Nephron (organoid): ENCODE measurements at regions not wholly inside any gene's neighbourhood (a gene's known extent, or its start where the extent isn't known, plus 50 kb on each side); places are given as distances from the start of the nearest gene placed in this dataset.

Experiments
- H3K27ac Mint-ChIP-seq, 3 experiments: 2 replicates each; pipeline ENCODE4 v1.8.0; 2020; ENCODE audit warnings: mixed read lengths in 3 of 3, mild to moderate bottlenecking in 2 of 3, moderate library complexity in 1 of 3
- H3K27me3 Mint-ChIP-seq: 2 replicates; pipeline ENCODE4 v1.8.0; 2021; ENCODE audit warnings: low read depth, mild to moderate bottlenecking, moderate library complexity, mixed read lengths
- H3K36me3 Mint-ChIP-seq: 2 replicates; pipeline ENCODE4 v1.8.0; 2020; ENCODE audit warnings: low read depth, mixed read lengths
- H3K4me1 Mint-ChIP-seq: 2 replicates; pipeline ENCODE4 v1.8.0; 2020; ENCODE audit warnings: mixed read lengths
- H3K4me3 Mint-ChIP-seq, 3 experiments: 2 replicates each; pipeline ENCODE4 v1.8.0; 2020; ENCODE audit warnings: mild to moderate bottlenecking in 3 of 3, mixed read lengths in 3 of 3, moderate library complexity in 2 of 3
- H3K9me3 Mint-ChIP-seq: 2 replicates; pipeline ENCODE4 v1.8.0; 2020; ENCODE audit warnings: mixed read lengths
- TF ChIP-seq, protein P1 (sequence below), 3 experiments: fragments of 200-600 bp; sonication (generic); IDR thresholded peaks; one replicate each; pipeline ENCODE4 v1.5.0; 2021; ENCODE audit warnings: antibody characterized with exemption in 3 of 3; ENCODE audit not compliant: unreplicated experiment in 3 of 3

DNA sequence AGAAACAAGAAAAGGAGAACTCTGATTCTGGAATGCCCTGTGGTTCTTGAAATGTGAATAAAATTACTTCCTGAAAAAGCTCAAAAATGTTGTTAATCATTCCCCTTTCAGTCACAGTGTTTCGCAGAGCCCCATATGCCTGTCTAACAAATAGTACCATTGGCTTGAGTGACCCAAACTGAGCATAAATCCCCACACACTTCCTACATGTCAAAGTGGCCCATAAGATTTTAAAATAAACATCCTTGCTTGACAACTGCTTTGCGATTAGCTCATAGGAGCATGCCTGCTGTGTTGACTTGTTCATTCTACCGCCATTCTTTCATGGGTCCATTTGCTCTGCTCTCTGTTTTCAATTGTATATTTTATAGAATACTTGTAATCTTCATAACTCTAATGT is 377.8 kb upstream of the SMIM21 start:
- H3K4me1 Mint-ChIP-seq = peaks cover 31% of the 10 kb centered on the region
- no peak overlapping the region for H3K27ac Mint-ChIP-seq
- TF ChIP-seq, protein P1, sequence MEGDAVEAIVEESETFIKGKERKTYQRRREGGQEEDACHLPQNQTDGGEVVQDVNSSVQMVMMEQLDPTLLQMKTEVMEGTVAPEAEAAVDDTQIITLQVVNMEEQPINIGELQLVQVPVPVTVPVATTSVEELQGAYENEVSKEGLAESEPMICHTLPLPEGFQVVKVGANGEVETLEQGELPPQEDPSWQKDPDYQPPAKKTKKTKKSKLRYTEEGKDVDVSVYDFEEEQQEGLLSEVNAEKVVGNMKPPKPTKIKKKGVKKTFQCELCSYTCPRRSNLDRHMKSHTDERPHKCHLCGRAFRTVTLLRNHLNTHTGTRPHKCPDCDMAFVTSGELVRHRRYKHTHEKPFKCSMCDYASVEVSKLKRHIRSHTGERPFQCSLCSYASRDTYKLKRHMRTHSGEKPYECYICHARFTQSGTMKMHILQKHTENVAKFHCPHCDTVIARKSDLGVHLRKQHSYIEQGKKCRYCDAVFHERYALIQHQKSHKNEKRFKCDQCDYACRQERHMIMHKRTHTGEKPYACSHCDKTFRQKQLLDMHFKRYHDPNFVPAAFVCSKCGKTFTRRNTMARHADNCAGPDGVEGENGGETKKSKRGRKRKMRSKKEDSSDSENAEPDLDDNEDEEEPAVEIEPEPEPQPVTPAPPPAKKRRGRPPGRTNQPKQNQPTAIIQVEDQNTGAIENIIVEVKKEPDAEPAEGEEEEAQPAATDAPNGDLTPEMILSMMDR (IDR thresholded peaks at IDR 0.05; ENCODE audit: unreplicated experiment in 3 of 3) = no peak
- no peaks in the 10 kb centered on the region for H3K36me3 Mint-ChIP-seq
- no peaks in the 10 kb centered on the region for H3K9me3 Mint-ChIP-seq
- peaks cover 4% of the 10 kb centered on the region for H3K27me3 Mint-ChIP-seq
- H3K4me3 Mint-ChIP-seq = no peak overlapping the region

- Mint-ChIP-seq H3K4me3 (no peak overlapping the region), H3K9me3 (no peaks in the 10 kb centered on the region), H3K36me3 (no peaks in the 10 kb centered on the region), H3K27me3 (peaks cover 4% of the 10 kb centered on the region), H3K4me1 (peaks cover 14% of the 10 kb centered on the region), H3K27ac (no peak overlapping the region)
- TF ChIP-seq, protein P1 (IDR thresholded peaks at IDR 0.05; ENCODE audit: unreplicated experiment in 3 of 3) = no peak
Measured at GRCh38 chr18:75802681-75803080, 375.2 kb upstream of the SMIM21 start.

DNA sequence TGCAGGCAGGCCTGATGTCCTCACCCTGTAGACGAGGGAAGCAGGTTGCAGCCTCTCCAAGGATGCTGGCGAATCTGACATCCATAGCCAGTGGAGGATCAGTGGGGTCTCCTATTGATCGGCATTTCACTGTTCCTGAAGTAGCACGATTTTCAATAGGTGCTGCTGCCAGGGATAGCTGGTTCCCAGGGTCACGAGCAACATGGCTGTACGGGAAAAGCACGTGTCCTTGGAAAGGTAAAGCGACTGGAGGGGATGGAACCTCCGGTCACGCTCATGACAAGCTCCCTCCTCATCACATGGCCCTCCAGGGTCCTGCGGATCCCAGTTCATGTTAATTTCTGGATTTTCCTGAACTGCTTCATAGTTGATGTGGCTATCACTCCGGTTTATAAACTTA is 373.7 kb upstream of the SMIM21 start:
- peaks cover 4% of the 10 kb centered on the region for H3K27me3 Mint-ChIP-seq
- peaks cover 4% of the 10 kb centered on the region for H3K9me3 Mint-ChIP-seq
- no peak overlapping the region for H3K27ac Mint-ChIP-seq
- TF ChIP-seq, protein P1 (IDR thresholded peaks at IDR 0.05; ENCODE audit: unreplicated experiment in 3 of 3) = no peak
- H3K4me1 Mint-ChIP-seq = peaks cover 10% of the 10 kb centered on the region
- H3K4me3 Mint-ChIP-seq = no peak overlapping the region
- no peaks in the 10 kb centered on the region for H3K36me3 Mint-ChIP-seq

DNA sequence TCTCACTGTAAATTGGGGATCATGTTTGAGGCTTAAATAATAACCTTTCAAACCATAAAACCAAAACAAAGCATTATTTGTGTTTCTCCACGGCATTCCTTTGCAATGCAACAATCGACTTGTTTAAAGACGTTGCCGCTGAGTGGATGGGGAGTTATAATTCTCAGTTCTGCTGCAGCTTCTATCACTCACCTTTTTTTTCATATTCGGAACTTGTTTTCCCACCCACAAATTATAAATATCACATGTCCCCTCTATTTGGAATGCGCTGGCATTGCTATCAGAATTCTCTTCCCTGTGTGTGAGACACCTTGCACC is 372.8 kb upstream of the SMIM21 start:
- no peaks in the 10 kb centered on the region for H3K36me3 Mint-ChIP-seq
- TF ChIP-seq, protein P1 (IDR thresholded peaks at IDR 0.05; ENCODE audit: unreplicated experiment in 3 of 3) = no peak
- peaks cover 7% of the 10 kb centered on the region for H3K4me1 Mint-ChIP-seq
- peaks cover 7% of the 10 kb centered on the region for H3K9me3 Mint-ChIP-seq
- H3K4me3 Mint-ChIP-seq = no peak overlapping the region
- no peak overlapping the region for H3K27ac Mint-ChIP-seq
- H3K27me3 Mint-ChIP-seq = peaks cover 4% of the 10 kb centered on the region

- Mint-ChIP-seq H3K4me1 (peaks cover under 1% of the 10 kb centered on the region), H3K27me3 (peaks cover 4% of the 10 kb centered on the region), H3K27ac (no peak overlapping the region), H3K36me3 (no peaks in the 10 kb centered on the region), H3K9me3 (peaks cover 7% of the 10 kb centered on the region), H3K4me3 (no peak overlapping the region)
- TF ChIP-seq, protein P1 (IDR thresholded peaks at IDR 0.05; ENCODE audit: unreplicated experiment in 3 of 3) = no peak
Measured at GRCh38 chr18:75799449-75800330, 372.2 kb upstream of the SMIM21 start.

GRCh38 chr18:75797046-75797445 is 369.5 kb upstream of the SMIM21 start:
- H3K9me3 Mint-ChIP-seq = peaks cover 19% of the 10 kb centered on the region
- H3K27me3 Mint-ChIP-seq = peaks cover 4% of the 10 kb centered on the region
- no peaks in the 10 kb centered on the region for H3K4me1 Mint-ChIP-seq
- no peak overlapping the region for H3K27ac Mint-ChIP-seq
- no peak overlapping the region for H3K4me3 Mint-ChIP-seq
- no peaks in the 10 kb centered on the region for H3K36me3 Mint-ChIP-seq
- TF ChIP-seq, protein P1 (IDR thresholded peaks at IDR 0.05; ENCODE audit: unreplicated experiment in 3 of 3) = no peak
